ENCODE measurements at regions not wholly inside any gene's neighbourhood (a gene's known extent, or its start where the extent isn't known, plus 50 kb on each side); places are given as distances from the start of the nearest gene placed in this dataset.

DNA sequence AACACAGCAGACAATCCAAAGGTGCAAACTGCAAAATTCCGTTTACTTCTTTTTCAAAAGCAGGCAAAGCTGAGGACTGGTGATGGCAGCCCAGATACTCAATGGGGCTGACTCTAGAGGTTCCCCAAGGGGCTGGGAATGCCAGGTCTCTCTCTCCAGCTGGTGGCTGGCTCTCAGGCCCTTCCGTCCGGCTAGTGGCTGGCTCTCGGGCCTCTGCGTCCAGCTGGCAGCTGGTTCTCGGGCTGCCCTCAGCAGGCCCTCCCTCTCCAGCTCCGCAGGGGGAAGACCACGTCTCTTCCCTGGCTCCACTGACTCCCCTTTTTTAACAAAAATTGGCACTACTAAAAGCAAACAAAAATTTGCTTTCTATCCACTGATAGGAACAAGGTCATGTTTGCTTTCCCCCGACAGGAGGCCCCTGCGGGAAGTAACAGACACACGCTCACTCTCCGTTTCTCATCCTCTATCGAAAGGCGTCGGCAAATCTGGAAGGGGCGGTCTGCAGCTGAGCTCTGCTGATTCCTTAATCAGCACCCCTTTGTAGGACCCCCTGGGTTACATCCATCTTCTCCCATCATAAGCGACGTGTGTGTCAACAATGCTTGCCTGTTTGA lies 381.4 kb downstream of the BRD1 start:
- TF ChIP-seq POLR2A (IDR thresholded peaks at IDR 0.05): no peak
- TF ChIP-seq, protein P1, sequence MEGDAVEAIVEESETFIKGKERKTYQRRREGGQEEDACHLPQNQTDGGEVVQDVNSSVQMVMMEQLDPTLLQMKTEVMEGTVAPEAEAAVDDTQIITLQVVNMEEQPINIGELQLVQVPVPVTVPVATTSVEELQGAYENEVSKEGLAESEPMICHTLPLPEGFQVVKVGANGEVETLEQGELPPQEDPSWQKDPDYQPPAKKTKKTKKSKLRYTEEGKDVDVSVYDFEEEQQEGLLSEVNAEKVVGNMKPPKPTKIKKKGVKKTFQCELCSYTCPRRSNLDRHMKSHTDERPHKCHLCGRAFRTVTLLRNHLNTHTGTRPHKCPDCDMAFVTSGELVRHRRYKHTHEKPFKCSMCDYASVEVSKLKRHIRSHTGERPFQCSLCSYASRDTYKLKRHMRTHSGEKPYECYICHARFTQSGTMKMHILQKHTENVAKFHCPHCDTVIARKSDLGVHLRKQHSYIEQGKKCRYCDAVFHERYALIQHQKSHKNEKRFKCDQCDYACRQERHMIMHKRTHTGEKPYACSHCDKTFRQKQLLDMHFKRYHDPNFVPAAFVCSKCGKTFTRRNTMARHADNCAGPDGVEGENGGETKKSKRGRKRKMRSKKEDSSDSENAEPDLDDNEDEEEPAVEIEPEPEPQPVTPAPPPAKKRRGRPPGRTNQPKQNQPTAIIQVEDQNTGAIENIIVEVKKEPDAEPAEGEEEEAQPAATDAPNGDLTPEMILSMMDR (IDR thresholded peaks at IDR 0.05): no peak

Data from heart left ventricle (tissue), 13 donors.